Omental fat pad (tissue), 3 donors: ENCODE measurements at regions not wholly inside any gene's neighbourhood (a gene's known extent, or its start where the extent isn't known, plus 50 kb on each side); places are given as distances from the start of the nearest gene placed in this dataset.

Source experiments
- ATAC-seq: fragments of 150-250 bp; one replicate; pipeline ENCODE4 v1.9.1; 2016; ENCODE audit warnings: mild to moderate bottlenecking, moderate library complexity; ENCODE audit not compliant: low FRiP score
- DNase-seq: peaks from one replicate; pipeline ENCODE4 v3.0.0-alpha.2; 2019; ENCODE audit warnings: low spot score
- TF ChIP-seq, protein P1 (sequence below), 3 donors: fragments of 450-650 bp; IDR thresholded peaks; one replicate each; pipeline ENCODE4 v1.5.1; 2016 to 2017; ENCODE audit warnings: antibody characterized with exemption in 3 of 3, mild to moderate bottlenecking in 3 of 3, moderate library complexity in 2 of 3

DNA sequence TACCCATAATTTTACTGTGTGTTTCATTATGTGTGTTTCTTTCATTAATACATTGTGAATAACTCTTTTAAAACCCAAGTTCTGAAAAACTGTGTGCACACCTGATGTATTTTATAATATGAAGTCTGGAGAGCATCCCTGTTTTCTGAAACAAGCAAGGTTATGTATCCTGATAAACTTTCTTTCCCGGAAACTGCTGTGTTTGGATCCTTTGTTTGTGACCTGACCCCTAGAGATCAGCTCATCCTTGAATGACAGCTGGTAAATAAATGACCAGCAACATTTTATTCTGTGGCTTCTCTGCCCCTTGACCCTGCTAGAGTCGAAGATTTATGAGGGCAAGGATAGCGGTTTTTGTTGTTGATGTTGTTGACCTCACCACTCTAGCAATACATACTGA, 535.6 kb upstream of the ZFP42 start:
- TF ChIP-seq, protein P1, sequence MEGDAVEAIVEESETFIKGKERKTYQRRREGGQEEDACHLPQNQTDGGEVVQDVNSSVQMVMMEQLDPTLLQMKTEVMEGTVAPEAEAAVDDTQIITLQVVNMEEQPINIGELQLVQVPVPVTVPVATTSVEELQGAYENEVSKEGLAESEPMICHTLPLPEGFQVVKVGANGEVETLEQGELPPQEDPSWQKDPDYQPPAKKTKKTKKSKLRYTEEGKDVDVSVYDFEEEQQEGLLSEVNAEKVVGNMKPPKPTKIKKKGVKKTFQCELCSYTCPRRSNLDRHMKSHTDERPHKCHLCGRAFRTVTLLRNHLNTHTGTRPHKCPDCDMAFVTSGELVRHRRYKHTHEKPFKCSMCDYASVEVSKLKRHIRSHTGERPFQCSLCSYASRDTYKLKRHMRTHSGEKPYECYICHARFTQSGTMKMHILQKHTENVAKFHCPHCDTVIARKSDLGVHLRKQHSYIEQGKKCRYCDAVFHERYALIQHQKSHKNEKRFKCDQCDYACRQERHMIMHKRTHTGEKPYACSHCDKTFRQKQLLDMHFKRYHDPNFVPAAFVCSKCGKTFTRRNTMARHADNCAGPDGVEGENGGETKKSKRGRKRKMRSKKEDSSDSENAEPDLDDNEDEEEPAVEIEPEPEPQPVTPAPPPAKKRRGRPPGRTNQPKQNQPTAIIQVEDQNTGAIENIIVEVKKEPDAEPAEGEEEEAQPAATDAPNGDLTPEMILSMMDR (IDR thresholded peaks at IDR 0.05), result no peak
- ATAC-seq (no peak), DNase-seq (no peak)

DNA sequence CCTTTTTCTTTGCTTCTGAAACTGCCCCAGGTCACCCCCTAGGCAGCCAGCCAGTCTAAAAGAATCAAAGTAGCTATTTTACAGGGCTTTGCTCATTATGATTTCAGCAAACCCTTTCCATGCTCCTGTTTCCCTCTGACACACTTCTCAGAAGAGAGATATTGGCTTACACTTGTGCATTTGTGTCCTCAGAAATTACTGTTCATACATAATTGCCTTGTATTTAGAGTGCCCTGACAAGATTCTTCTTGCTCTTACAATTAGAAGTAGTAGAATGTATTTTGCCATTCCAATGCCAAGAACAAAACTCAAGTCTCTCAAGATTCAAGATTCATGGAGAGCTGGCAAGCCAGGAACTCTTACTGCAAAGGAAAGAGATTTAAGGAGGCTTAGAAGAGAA, 531.0 kb upstream of the ZFP42 start:
- TF ChIP-seq, protein P1 (IDR thresholded peaks at IDR 0.05), result no peak
- no peak for ATAC-seq
- DNase-seq, result no peak

DNA sequence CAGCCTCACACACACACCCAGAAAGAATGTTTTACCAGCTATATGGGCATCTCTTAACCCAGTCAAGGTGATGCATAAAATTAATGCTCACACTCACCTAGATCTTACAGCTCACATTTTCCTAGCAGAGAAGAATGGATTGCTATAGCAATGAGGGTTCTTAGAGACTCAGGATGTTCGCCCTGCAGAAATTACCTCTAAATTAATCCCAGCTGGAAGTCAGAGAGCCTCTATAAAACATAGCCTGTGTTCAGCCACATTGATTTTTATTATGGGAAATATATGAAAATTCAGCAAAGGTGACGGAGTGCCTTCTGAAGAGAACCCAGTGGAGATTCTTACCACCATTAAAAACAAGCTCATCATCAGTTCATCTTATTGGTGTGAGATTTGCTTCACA, 528.3 kb upstream of the ZFP42 start:
- TF ChIP-seq, protein P1 (IDR thresholded peaks at IDR 0.05), result no peak
- ATAC-seq, result no peak
- DNase-seq, result no peak

DNA sequence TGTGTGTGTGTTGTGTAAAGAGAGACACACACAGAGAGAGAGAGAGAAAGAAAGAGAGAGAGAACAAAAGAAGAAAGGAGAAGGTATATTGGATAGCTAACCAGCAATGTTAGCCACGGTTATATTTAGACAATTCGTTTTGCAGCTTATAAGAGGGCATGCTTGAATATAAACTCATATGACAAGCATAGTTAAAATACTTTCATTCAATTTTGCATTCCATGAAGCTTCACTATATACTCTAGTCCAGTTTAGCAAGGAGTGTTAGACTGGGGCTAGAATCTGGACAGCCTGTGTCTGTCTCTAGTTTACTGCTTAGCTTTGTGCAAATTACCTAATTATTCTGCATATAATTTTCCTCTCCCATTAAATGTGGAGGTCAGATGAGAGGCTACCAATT, 525.9 kb upstream of the ZFP42 start:
- ATAC-seq (no peak), DNase-seq (no peak)
- TF ChIP-seq, protein P1 (IDR thresholded peaks at IDR 0.05), result no peak

DNA sequence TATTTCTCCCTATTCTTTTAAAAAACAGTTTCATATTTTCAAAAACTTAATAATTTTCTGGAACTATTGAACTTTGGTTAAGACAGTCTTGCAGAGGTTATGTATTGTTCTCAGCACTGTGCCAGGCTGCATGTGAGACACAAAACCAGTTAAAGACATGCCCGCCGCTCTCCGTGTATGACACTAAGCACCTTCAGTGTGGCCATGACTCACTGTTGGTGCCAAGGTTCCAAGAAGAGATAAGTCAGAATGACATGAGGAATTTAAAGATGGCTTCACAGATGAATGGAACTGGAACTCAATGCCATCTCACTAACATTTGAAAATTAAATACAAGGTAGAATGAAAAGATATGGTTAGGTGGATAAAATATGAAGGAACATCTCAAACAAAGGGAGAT, 525.5 kb upstream of the ZFP42 start:
- no peak for DNase-seq
- ATAC-seq, result no peak

DNA sequence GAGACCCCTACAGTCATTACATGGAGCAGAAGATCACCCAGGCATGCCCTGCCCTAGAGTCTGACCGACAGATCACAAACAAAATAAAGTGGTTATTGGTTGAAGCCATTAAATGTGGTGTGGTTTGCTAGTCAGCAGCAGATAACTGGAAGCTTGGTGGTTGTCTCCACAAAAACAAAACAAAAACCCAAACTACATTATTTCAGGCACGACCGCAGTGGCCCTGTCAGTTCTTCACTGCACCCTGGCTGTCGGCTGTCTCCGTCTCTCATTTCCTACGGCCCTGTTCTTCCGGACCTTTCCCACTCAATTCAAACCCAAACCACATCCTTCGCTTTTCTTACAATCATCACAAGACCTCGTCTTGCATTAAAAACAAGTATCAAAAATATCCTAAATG, 521.3 kb upstream of the ZFP42 start:
- no peak for ATAC-seq
- DNase-seq, result no peak
- TF ChIP-seq, protein P1 (IDR thresholded peaks at IDR 0.05), result no peak

More for the DNA sequence above, 525.5 kb upstream of the ZFP42 start:
- TF ChIP-seq, protein P1 (IDR thresholded peaks at IDR 0.05), result no peak

DNA sequence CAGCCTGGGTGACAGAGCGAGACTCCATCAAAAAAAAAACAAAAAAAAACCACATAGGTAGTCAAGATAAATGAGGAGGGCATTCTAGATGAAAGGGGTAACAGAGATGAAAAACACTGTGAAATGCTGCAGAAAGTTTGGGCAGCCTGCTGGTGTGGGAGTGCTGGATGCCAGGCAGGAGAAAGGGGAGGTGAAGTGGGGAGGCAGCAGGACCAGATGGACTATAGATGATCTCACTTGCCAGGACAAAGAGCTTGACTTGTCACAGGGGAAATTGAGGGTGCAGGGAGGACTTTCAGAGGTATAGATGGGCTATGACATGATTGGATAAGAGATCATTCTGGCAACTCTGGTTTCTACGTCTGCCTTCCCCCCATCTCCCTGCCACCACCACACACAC, 519.7 kb upstream of the ZFP42 start:
- DNase-seq (no peak), ATAC-seq (no peak)
- TF ChIP-seq, protein P1 (IDR thresholded peaks at IDR 0.05), result no peak
